Vagina (tissue), 2 donors: ENCODE measurements at regions not wholly inside any gene's neighbourhood (a gene's known extent, or its start where the extent isn't known, plus 50 kb on each side); places are given as distances from the start of the nearest gene placed in this dataset.

Experiments used
- DNase-seq, 2 donors: peaks; one replicate each; pipeline ENCODE4 v3.0.0-alpha.2; 2017; ENCODE audit errors: extremely low spot score in 2 of 2
- H3K27ac ChIP-seq: fragments of 200-600 bp; sonication (generic); one replicate; pipeline ENCODE4 v1.5.1; 2019
- H3K27me3 ChIP-seq: fragments of 200-600 bp; sonication (generic); one replicate; pipeline ENCODE4 v1.5.1; 2019
- H3K36me3 ChIP-seq, 2 donors: fragments of 200-600 bp; sonication (generic); one replicate each; pipeline ENCODE4 v1.5.1; 2017 to 2019
- H3K4me1 ChIP-seq: fragments of 200-600 bp; sonication (generic); one replicate; pipeline ENCODE4 v1.5.1; 2019
- H3K4me3 ChIP-seq, 2 donors: fragments of 200-600 bp; sonication (generic); 1 replicate in 1 of 2; 2 replicates in 1 of 2; pipeline ENCODE4 v1.5.1; 2016 to 2019
- H3K9me3 ChIP-seq: fragments of 200-600 bp; sonication (generic); one replicate; pipeline ENCODE4 v1.5.1; 2019
- CTCF ChIP-seq, 3 experiments: fragments of 450-650 bp in 2 of 3; fragments of 200-600 bp in 1 of 3; sonication (generic) in 1 of 3; IDR thresholded peaks; one replicate each; pipeline ENCODE4 v1.5.1; 2017 to 2019; ENCODE audit warnings: antibody characterized with exemption in 3 of 3, mild to moderate bottlenecking in 2 of 3, moderate library complexity in 2 of 3
- POLR2A ChIP-seq, 2 donors: fragments of 450-650 bp; IDR thresholded peaks; one replicate each; pipeline ENCODE4 v1.6.1; 2017; ENCODE audit warnings: antibody characterized with exemption in 2 of 2, mild to moderate bottlenecking in 2 of 2, moderate library complexity in 2 of 2
- POLR2AphosphoS5 ChIP-seq, 2 donors: sonication (generic); formaldehyde crosslinking; IDR thresholded peaks; one replicate each; pipeline ENCODE4 v1.9.0; 2017; ENCODE audit warnings: antibody characterized with exemption in 2 of 2, mild to moderate bottlenecking in 2 of 2, low read depth in 1 of 2; ENCODE audit not compliant: insufficient read depth in 1 of 2
- intact Hi-C: fragments of 100-400 bp; cut with DNase I; formaldehyde crosslinking; loops from one replicate; pipeline ENCODE4 v1.15.1; 2023

DNA sequence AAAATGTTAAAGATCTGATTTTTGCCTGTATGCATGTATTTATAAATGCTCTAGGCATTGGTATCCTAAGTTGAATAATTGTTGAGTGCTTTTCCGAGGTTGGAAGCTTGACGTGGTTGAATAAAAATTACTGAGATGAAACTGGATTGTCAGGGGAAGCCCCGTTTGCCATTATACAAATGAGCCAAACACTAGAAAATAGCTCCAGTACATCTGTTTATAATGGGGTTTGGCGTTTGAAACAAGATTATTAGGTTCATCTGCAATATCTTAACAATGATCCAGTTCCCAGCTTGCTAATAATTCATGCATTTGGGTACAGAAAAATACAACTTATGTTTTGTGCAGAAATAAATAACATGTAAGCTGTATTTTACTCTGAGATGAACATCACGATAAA lies 789.6 kb downstream of the GALC start:
- TF ChIP-seq CTCF (IDR thresholded peaks at IDR 0.05) (no peak), POLR2AphosphoS5 (IDR thresholded peaks at IDR 0.05; ENCODE audit: insufficient read depth in 1 of 2, low read depth in 1 of 2) (no peak), POLR2A (IDR thresholded peaks at IDR 0.05) (no peak)
- no peaks in the 10 kb centered on the region for H3K36me3 ChIP-seq
- no peak overlapping the region for H3K27ac ChIP-seq
- no peaks in the 10 kb centered on the region for H3K9me3 ChIP-seq
- H3K27me3 ChIP-seq = no peaks in the 10 kb centered on the region
- intact Hi-C loops = no loop called here
- no peaks in the 10 kb centered on the region for H3K4me1 ChIP-seq
- no peak overlapping the region for H3K4me3 ChIP-seq
- DNase-seq = no peak

DNA sequence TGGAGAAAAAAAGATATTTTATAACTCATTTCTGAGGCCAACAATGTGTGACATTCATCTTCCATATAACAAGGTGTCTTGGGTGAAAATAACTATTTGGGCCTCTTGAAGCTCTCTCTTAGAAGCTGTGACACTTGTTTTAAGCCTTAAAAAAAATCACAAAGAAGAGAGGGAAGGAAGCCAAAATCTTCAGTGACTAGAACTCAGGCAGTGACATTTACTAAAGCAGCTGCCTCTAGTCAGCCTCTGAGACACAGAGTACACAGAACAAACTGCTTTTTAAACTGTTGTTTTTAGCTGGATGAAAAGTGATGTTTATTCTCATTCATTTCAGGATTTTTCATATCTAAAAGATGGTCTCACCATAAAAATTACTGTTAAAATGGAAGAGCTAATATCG lies 793.6 kb downstream of the GALC start:
- Histone ChIP-seq H3K27me3 (no peaks in the 10 kb centered on the region), H3K36me3 (no peaks in the 10 kb centered on the region), H3K4me1 (no peaks in the 10 kb centered on the region), H3K27ac (no peak overlapping the region), H3K9me3 (no peaks in the 10 kb centered on the region), H3K4me3 (no peak overlapping the region)
- intact Hi-C loops = no loop called here
- no peak for DNase-seq
- no peak for TF ChIP-seq POLR2A (IDR thresholded peaks at IDR 0.05)
- no peak for TF ChIP-seq POLR2AphosphoS5 (IDR thresholded peaks at IDR 0.05; ENCODE audit: insufficient read depth in 1 of 2, low read depth in 1 of 2)
- TF ChIP-seq CTCF (IDR thresholded peaks at IDR 0.05) = no peak

DNA sequence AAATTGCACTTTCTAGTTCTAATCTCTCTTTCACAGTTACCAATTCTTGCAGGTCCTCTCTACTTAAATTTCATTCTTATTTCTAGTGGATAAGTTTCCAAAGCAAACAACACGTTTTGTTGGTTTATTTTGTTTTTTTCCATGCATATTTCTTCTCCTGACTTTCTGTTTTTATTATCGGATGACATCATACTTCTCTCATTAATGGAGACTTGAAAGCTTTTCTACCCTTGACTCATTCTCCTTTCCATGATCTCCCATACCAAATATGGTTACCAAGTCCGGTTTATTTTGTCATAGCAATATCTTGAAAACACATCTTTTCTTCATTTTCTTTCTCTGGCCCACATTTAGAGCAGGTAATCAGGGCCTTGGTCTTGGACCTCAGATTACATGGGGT lies 796.5 kb downstream of the GALC start:
- H3K27ac ChIP-seq = no peak overlapping the region
- DNase-seq = no peak
- no peaks in the 10 kb centered on the region for H3K9me3 ChIP-seq
- intact Hi-C loops = no loop called here
- no peaks in the 10 kb centered on the region for H3K27me3 ChIP-seq
- no peaks in the 10 kb centered on the region for H3K36me3 ChIP-seq
- TF ChIP-seq CTCF (IDR thresholded peaks at IDR 0.05) (no peak), POLR2AphosphoS5 (IDR thresholded peaks at IDR 0.05; ENCODE audit: insufficient read depth in 1 of 2, low read depth in 1 of 2) (no peak), POLR2A (IDR thresholded peaks at IDR 0.05) (no peak)
- no peak overlapping the region for H3K4me3 ChIP-seq
- no peaks in the 10 kb centered on the region for H3K4me1 ChIP-seq

GRCh38 chr14:87187786-87188185 lies 805.2 kb downstream of the GALC start:
- Histone ChIP-seq H3K4me1 (no peaks in the 10 kb centered on the region), H3K36me3 (no peaks in the 10 kb centered on the region), H3K27ac (no peak overlapping the region), H3K27me3 (no peaks in the 10 kb centered on the region), H3K4me3 (no peak overlapping the region), H3K9me3 (no peaks in the 10 kb centered on the region)
- intact Hi-C loops = no loop called here
- TF ChIP-seq CTCF (IDR thresholded peaks at IDR 0.05) (no peak), POLR2AphosphoS5 (IDR thresholded peaks at IDR 0.05; ENCODE audit: insufficient read depth in 1 of 2, low read depth in 1 of 2) (no peak), POLR2A (IDR thresholded peaks at IDR 0.05) (no peak)
- DNase-seq = no peak

GRCh38 chr14:87186737-87187136 lies 806.2 kb downstream of the GALC start:
- no peaks in the 10 kb centered on the region for H3K9me3 ChIP-seq

More at GRCh38 chr14:87186737-87187136, 806.2 kb downstream of the GALC start:
- no peak for DNase-seq
- Histone ChIP-seq H3K4me3 (no peak overlapping the region), H3K36me3 (no peaks in the 10 kb centered on the region), H3K4me1 (no peaks in the 10 kb centered on the region), H3K27me3 (no peaks in the 10 kb centered on the region), H3K27ac (no peak overlapping the region)
- intact Hi-C loops = no loop called here
- TF ChIP-seq POLR2A (IDR thresholded peaks at IDR 0.05) = no peak
- no peak for TF ChIP-seq POLR2AphosphoS5 (IDR thresholded peaks at IDR 0.05; ENCODE audit: insufficient read depth in 1 of 2, low read depth in 1 of 2)
- TF ChIP-seq CTCF (IDR thresholded peaks at IDR 0.05) = no peak
